H1 (cell line): ENCODE measurements at regions not wholly inside any gene's neighbourhood (a gene's known extent, or its start where the extent isn't known, plus 50 kb on each side); places are given as distances from the start of the nearest gene placed in this dataset.

ENCODE experiments used
- BCL11A ChIP-seq, 2 experiments: IDR thresholded peaks; one replicate each; pipeline ENCODE4 v1.6.1; 2011; ENCODE audit warnings: low read depth in 2 of 2, low read length in 2 of 2, mild to moderate bottlenecking in 2 of 2
- CBX5 ChIP-seq: fragments of 300-800, 300-1000 bp; sonication (generic); IDR thresholded peaks from 2 replicates; pipeline ENCODE4 v1.7.1; 2016; ENCODE audit warnings: antibody characterized with exemption, low read length, low read depth
- EGR1 ChIP-seq: IDR thresholded peaks from 2 replicates; pipeline ENCODE4 v1.6.1; 2011; ENCODE audit warnings: low read depth, low read length, borderline replicate concordance
- JUN ChIP-seq: IDR thresholded peaks from 2 replicates; pipeline ENCODE4 v1.6.1; 2011; ENCODE audit warnings: low read depth, mild to moderate bottlenecking, improper control_type of control experiment, low read length
- NANOG ChIP-seq: IDR thresholded peaks from 2 replicates; pipeline ENCODE4 v1.6.1; 2011; ENCODE audit warnings: low read length, low read depth, mild to moderate bottlenecking, inconsistent platforms; ENCODE audit not compliant: insufficient read depth, poor library complexity, severe bottlenecking
- SP1 ChIP-seq: IDR thresholded peaks from 2 replicates; pipeline ENCODE4 v1.6.1; 2011; ENCODE audit warnings: low read depth, low read length
- SP2 ChIP-seq: IDR thresholded peaks from 2 replicates; pipeline ENCODE4 v1.6.1; 2012; ENCODE audit warnings: mild to moderate bottlenecking, low read length, inconsistent platforms
- TEAD4 ChIP-seq: IDR thresholded peaks from 2 replicates; pipeline ENCODE4 v1.6.1; 2012; ENCODE audit warnings: low read depth, low read length, inconsistent platforms, mixed read lengths
- TF ChIP-seq, protein P1 (sequence below): IDR thresholded peaks from 2 replicates; pipeline ENCODE4 v1.6.1; 2012; ENCODE audit warnings: inconsistent platforms

DNA sequence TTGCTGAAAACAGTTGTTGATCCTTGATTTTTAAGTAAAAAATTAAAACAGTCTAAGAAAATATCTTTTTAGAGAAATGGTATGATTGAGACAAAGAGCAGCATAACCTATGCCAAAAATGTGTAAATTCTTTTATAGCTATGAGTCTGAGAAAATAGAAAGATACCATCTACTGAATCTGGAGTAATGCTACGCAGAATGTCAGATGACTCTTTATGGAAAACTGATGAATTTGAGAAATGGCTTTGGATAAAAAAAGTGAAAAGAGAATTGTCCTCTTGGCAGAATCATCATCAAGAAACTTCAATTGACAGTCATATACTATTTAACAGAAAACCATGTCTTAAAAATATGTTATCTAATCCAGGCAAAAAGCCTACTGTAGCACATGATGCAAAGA lies 183.1 kb downstream of the FAT4 start (continued):
- TF ChIP-seq JUN, result no peak
- TF ChIP-seq NANOG, result no peak
- TF ChIP-seq TEAD4, result no peak
- TF ChIP-seq BCL11A (IDR thresholded peaks at IDR 0.05; ENCODE audit: low read depth in 2 of 2, low read length in 2 of 2), result no peak
- TF ChIP-seq EGR1, result no peak
- no peak for TF ChIP-seq SP1
- TF ChIP-seq, protein P1, sequence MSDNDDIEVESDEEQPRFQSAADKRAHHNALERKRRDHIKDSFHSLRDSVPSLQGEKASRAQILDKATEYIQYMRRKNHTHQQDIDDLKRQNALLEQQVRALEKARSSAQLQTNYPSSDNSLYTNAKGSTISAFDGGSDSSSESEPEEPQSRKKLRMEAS, result no peak
- no peak for TF ChIP-seq SP2
- no peak for TF ChIP-seq CBX5
